GM12878 (cell line): ENCODE measurements at regions not wholly inside any gene's neighbourhood (a gene's known extent, or its start where the extent isn't known, plus 50 kb on each side); places are given as distances from the start of the nearest gene placed in this dataset.

Experiments
- ATAC-seq: fragments of 200-7000 bp; cut with Tn5 transposase; 3 replicates; pipeline ENCODE4 v1.9.1; 2020; ENCODE audit warnings: mild to moderate bottlenecking, moderate library complexity
- BruUV-seq: library from RNA; stranded (reverse); fragments of 400-500 nt; replicated peaks from 2 replicates; lab custom pipeline; 2021; lab: Mats Ljungman, UMichigan
- CTCF ChIA-PET: fragments of 300-600 bp; sonication (Branson Sonifier 250); formaldehyde crosslinking; extraction: SDS; loops from one replicate; lab custom pipeline; 2021; ENCODE audit warnings: inconsistent platforms; lab: Yijun Ruan, JAX
- POLR2A ChIA-PET: fragments of 350-600 bp; formaldehyde crosslinking; extraction: SDS; loops from one replicate; lab custom pipeline; 2021; ENCODE audit warnings: inconsistent platforms; lab: Charles Lee
- RAD21 ChIA-PET: fragments of 300-600 bp; sonication (Branson Sonifier 250); formaldehyde crosslinking; loops from one replicate; lab custom pipeline; 2023; ENCODE audit warnings: antibody characterized with exemption; ENCODE audit not compliant: unreplicated experiment; lab: Charles Lee
- SMC1A ChIA-PET: fragments of 300-600 bp; sonication (Branson Sonifier 250); formaldehyde crosslinking; loops from one replicate; lab custom pipeline; 2023; ENCODE audit not compliant: unreplicated experiment, uncharacterized antibody; lab: Charles Lee
- DNase-seq: peaks from one replicate; pipeline ENCODE4 v3.0.0-alpha.2; 2011; ENCODE audit warnings: low read depth, low spot score
- FAIRE-seq: peaks from 3 replicates; lab custom pipeline; 2011; peaks lifted over from hg19 to GRCh38; lab: Jason Lieb, UNC
- H2AFZ ChIP-seq: 2 replicates; pipeline ENCODE4 v1.6.0; 2011; ENCODE audit warnings: low read depth, low read length, control low read depth; ENCODE audit not compliant: control insufficient read depth
- H3K27ac ChIP-seq: 2 replicates; pipeline ENCODE4 v1.5.1; 2011; ENCODE audit warnings: control low read depth; ENCODE audit not compliant: control insufficient read depth, insufficient read depth
- H3K27me3 ChIP-seq, 2 experiments: replicated peaks in 1 of 2; 2 replicates each; pipeline versions ENCODE4 v1.6.0 to v1.6.1; 2011; ENCODE audit warnings: low read length in 1 of 2; ENCODE audit not compliant: control insufficient read depth in 2 of 2, insufficient read depth in 2 of 2
- H3K36me3 ChIP-seq, 2 experiments: 2 replicates each; pipeline ENCODE4 v1.5.1; 2011; ENCODE audit warnings: low read length in 1 of 2; ENCODE audit not compliant: control insufficient read depth in 2 of 2, insufficient read depth in 2 of 2
- H3K4me1 ChIP-seq: 2 replicates; pipeline ENCODE4 v1.6.1; 2011; ENCODE audit warnings: mild to moderate bottlenecking, low read length, moderate library complexity, mixed read lengths; ENCODE audit not compliant: control insufficient read depth, insufficient read depth
- H3K4me2 ChIP-seq: 2 replicates; pipeline ENCODE4 v1.6.0; 2011; ENCODE audit warnings: control low read depth; ENCODE audit not compliant: control insufficient read depth, insufficient read depth
- H3K4me3 ChIP-seq: fragments of 200-600 bp; sonication (generic); 2 replicates; pipeline ENCODE4 v1.5.1; 2016
- H3K79me2 ChIP-seq: 2 replicates; pipeline ENCODE4 v1.6.0; 2011; ENCODE audit warnings: low read length; ENCODE audit not compliant: control insufficient read depth, insufficient read depth
- H3K9ac ChIP-seq: 2 replicates; pipeline ENCODE4 v1.8.0; 2011; ENCODE audit warnings: low read length, control low read depth, mixed read lengths; ENCODE audit not compliant: control insufficient read depth, insufficient read depth
- H3K9me3 ChIP-seq: replicated peaks from 3 replicates; pipeline ENCODE4 v1.5.1; 2011; ENCODE audit warnings: mild to moderate bottlenecking, low read length; ENCODE audit not compliant: control insufficient read depth, insufficient read depth
- H4K20me1 ChIP-seq: 2 replicates; pipeline ENCODE4 v1.6.0; 2011; ENCODE audit not compliant: control insufficient read depth, insufficient read depth
- BMI1 ChIP-seq: fragments of 450-650 bp; IDR thresholded peaks from 2 replicates; pipeline ENCODE4 v1.6.1; 2016; ENCODE audit warnings: mild to moderate bottlenecking, moderate library complexity, borderline replicate concordance
- NFYB ChIP-seq: IDR thresholded peaks from 2 replicates; pipeline ENCODE4 v1.6.1; 2011; ENCODE audit warnings: low read depth, mild to moderate bottlenecking, low read length, improper control_type of control experiment, moderate library complexity; ENCODE audit not compliant: insufficient read depth
- PAX5 ChIP-seq: IDR thresholded peaks from 2 replicates; pipeline ENCODE4 v1.6.1; 2011; ENCODE audit warnings: low read depth, low read length, borderline replicate concordance
- RCOR1 ChIP-seq: conservative IDR thresholded peaks from 2 replicates; pipeline ENCODE4 v1.6.1; 2012; ENCODE audit warnings: low read depth, low read length, improper control_type of control experiment
- SRF ChIP-seq, 2 experiments: IDR thresholded peaks; 2 replicates each; pipeline ENCODE4 v1.6.1; 2011; ENCODE audit warnings: low read depth in 2 of 2, low read length in 2 of 2, mild to moderate bottlenecking in 1 of 2, moderate library complexity in 1 of 2
- ZSCAN29 ChIP-seq: fragments of 450-650 bp; IDR thresholded peaks from 2 replicates; pipeline ENCODE4 v1.6.1; 2017; ENCODE audit warnings: mild to moderate bottlenecking, moderate library complexity
- WGBS: methylation state at CpG from one replicate; pipeline ENCODE4 v1.1.6; 2016; ENCODE audit warnings: low lambda C conversion rate; ENCODE audit not compliant: insufficient replicate concordance, insufficient coverage; ENCODE audit errors: missing lambda C conversion rate; 5-methylcytosine and 5-hydroxymethylcytosine counted together
- in situ Hi-C: fragments of 300-500 bp; cut with MboI; formaldehyde crosslinking; loops from 9 replicates; pipeline ENCODE4 v1.14.3; 2018; ENCODE audit warnings: mixed read lengths
- intact Hi-C: fragments of 100-400 bp; cut with micrococcal nuclease; formaldehyde crosslinking; loops from one replicate; pipeline ENCODE4 v1.14.2; 2022; ENCODE audit not compliant: unreplicated experiment
- TF ChIP-seq, protein P1 (sequence below): fragments of 450-650 bp; formaldehyde crosslinking; IDR thresholded peaks from 2 replicates; pipeline ENCODE4 v1.4.0; 2020; ENCODE audit warnings: mild to moderate bottlenecking, moderate library complexity

DNA sequence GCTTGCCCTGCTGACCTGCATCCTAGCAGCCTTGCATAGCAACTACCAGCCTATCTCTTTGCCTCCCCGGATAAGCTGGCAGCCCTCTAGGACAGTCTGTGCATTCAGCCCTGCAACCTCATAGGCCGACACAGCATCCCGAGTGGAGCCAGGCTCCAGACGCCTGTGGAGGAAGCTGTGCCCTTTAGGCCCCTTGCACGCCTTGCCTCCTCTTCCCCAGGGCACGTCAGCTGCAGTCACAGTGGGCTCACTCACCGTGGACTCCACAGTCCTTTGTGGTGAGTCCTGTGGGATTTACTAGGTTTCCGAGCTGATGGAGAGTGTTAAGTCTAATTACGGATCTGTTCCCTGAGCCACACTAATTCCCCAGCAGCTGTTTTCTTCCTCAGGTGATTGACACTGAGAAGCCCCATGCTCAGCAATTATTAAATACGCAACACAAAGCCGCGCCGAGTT is 540.0 kb downstream of the TCERG1L start:
- Histone ChIP-seq H3K4me3 (no peak overlapping the region), H3K9me3 (no peaks in the 10 kb centered on the region), H3K27ac (no peak overlapping the region), H3K4me2 (no peak overlapping the region), H2AFZ (no peak overlapping the region)
- ATAC-seq: no peak
- 45% methylated on average over 10 of the region's 13 CpGs for WGBS
- FAIRE-seq: no peak
- in situ Hi-C loops (no loop called here), intact Hi-C loops (no loop called here)
- SMC1A ChIA-PET: no interaction called here
- CTCF ChIA-PET: no interaction called here
- TF ChIP-seq, protein P1, sequence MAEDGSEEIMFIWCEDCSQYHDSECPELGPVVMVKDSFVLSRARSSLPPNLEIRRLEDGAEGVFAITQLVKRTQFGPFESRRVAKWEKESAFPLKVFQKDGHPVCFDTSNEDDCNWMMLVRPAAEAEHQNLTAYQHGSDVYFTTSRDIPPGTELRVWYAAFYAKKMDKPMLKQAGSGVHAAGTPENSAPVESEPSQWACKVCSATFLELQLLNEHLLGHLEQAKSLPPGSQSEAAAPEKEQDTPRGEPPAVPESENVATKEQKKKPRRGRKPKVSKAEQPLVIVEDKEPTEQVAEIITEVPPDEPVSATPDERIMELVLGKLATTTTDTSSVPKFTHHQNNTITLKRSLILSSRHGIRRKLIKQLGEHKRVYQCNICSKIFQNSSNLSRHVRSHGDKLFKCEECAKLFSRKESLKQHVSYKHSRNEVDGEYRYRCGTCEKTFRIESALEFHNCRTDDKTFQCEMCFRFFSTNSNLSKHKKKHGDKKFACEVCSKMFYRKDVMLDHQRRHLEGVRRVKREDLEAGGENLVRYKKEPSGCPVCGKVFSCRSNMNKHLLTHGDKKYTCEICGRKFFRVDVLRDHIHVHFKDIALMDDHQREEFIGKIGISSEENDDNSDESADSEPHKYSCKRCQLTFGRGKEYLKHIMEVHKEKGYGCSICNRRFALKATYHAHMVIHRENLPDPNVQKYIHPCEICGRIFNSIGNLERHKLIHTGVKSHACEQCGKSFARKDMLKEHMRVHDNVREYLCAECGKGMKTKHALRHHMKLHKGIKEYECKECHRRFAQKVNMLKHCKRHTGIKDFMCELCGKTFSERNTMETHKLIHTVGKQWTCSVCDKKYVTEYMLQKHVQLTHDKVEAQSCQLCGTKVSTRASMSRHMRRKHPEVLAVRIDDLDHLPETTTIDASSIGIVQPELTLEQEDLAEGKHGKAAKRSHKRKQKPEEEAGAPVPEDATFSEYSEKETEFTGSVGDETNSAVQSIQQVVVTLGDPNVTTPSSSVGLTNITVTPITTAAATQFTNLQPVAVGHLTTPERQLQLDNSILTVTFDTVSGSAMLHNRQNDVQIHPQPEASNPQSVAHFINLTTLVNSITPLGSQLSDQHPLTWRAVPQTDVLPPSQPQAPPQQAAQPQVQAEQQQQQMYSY (CRISPR knock-in tag): no peak
- TF ChIP-seq BMI1: no peak
- TF ChIP-seq RCOR1: no peak
- TF ChIP-seq PAX5: no peak
- no peak for TF ChIP-seq SRF (IDR thresholded peaks at IDR 0.05; ENCODE audit: low read depth in 2 of 2, low read length in 2 of 2)
- TF ChIP-seq NFYB: no peak
- TF ChIP-seq ZSCAN29: no peak
- TF ChIP-seq, all 136 proteins: peak for 0
- BruUV-seq: no TSS peak
- DNase-seq: no peak
- no peaks in the 10 kb centered on the region for H3K36me3 ChIP-seq
- H4K20me1 ChIP-seq: no peaks in the 10 kb centered on the region
- no peaks in the 10 kb centered on the region for H3K27me3 ChIP-seq
- ChIA-PET RAD21 (no interaction called here), POLR2A (no interaction called here)
- no peaks in the 10 kb centered on the region for H3K79me2 ChIP-seq
- no peaks in the 10 kb centered on the region for H3K4me1 ChIP-seq
- no peak overlapping the region for H3K9ac ChIP-seq
